ENCODE measurements at regions not wholly inside any gene's neighbourhood (a gene's known extent, or its start where the extent isn't known, plus 50 kb on each side); places are given as distances from the start of the nearest gene placed in this dataset.

- no peak overlapping the region for H3K4me3 ChIP-seq (ENCODE audit: low read depth, low read length)
- no peak overlapping the region for H3K4me2 ChIP-seq (ENCODE audit: low read length)
- H2AK5ac ChIP-seq (ENCODE audit: low read length) = no peak overlapping the region
- no peak overlapping the region for H3K4ac ChIP-seq (ENCODE audit: low read depth, low read length)
- no peak overlapping the region for H3K18ac ChIP-seq (ENCODE audit: low read length)
- no peak overlapping the region for H2BK5ac ChIP-seq (ENCODE audit: low read depth, low read length, poor library complexity)
- no peak overlapping the region for H4K12ac ChIP-seq (ENCODE audit: low read depth, low read length)
- H3K79me1 ChIP-seq (ENCODE audit: low read length) = no peaks in the 10 kb centered on the region
- H2BK120ac ChIP-seq (ENCODE audit: insufficient read depth, low read length, poor library complexity) = no peak overlapping the region
- no peaks in the 10 kb centered on the region for H3K27me3 ChIP-seq (ENCODE audit: insufficient read depth, low read length)
- H3K79me2 ChIP-seq (ENCODE audit: control insufficient read depth, insufficient read depth, low read length, poor library complexity) = no peaks in the 10 kb centered on the region
- WGBS (ENCODE audit: extremely low coverage, insufficient coverage, insufficient read length) = no CpG with 5 or more reads among the region's 12 CpGs
- H3K27ac ChIP-seq (ENCODE audit: low read depth, low read length) = no peak overlapping the region
- H3K9me3 ChIP-seq (ENCODE audit: insufficient read depth, low read depth, low read length) = no peaks in the 10 kb centered on the region
- H2AFZ ChIP-seq (ENCODE audit: insufficient read depth, low read length, poor library complexity) = no peak overlapping the region
- no peak overlapping the region for H4K91ac ChIP-seq (ENCODE audit: low read depth, low read length)
- H3K9ac ChIP-seq (ENCODE audit: low read length) = no peak overlapping the region
- H2BK12ac ChIP-seq (ENCODE audit: low read length) = no peak overlapping the region
- H3K23ac ChIP-seq (ENCODE audit: low read length) = no peak overlapping the region
- no peaks in the 10 kb centered on the region for H3K36me3 ChIP-seq (ENCODE audit: control insufficient read depth in 1 of 2, insufficient read depth in 2 of 2, low read length in 2 of 2)
- H4K8ac ChIP-seq (ENCODE audit: low read depth, low read length) = no peak overlapping the region
- H3K4me1 ChIP-seq (ENCODE audit: control insufficient read depth in 1 of 2, insufficient read depth in 2 of 2, low read length in 2 of 2) = peaks cover 3 to 6% of the 10 kb centered on the region in 2 experiments
- no peak overlapping the region for H3K14ac ChIP-seq (ENCODE audit: low read length)
- DNase-seq = no peak
These were observed 253.2 kb downstream of the SOX4 start for GRCh38 chr6:21846541-21847451.

GRCh38 chr6:21847711-21848480 is 254.3 kb downstream of the SOX4 start:
- H2BK5ac ChIP-seq (ENCODE audit: low read depth, low read length, poor library complexity) = no peak overlapping the region
- no peak overlapping the region for H2BK120ac ChIP-seq (ENCODE audit: insufficient read depth, low read length, poor library complexity)
- H3K4ac ChIP-seq (ENCODE audit: low read depth, low read length) = no peak overlapping the region
- peaks cover 3 to 6% of the 10 kb centered on the region in 2 experiments for H3K4me1 ChIP-seq (ENCODE audit: control insufficient read depth in 1 of 2, insufficient read depth in 2 of 2, low read length in 2 of 2)
- no peak overlapping the region for H3K14ac ChIP-seq (ENCODE audit: low read length)
- no peaks in the 10 kb centered on the region for H3K27me3 ChIP-seq (ENCODE audit: insufficient read depth, low read length)
- no peak overlapping the region for H3K27ac ChIP-seq (ENCODE audit: low read depth, low read length)
- H2BK12ac ChIP-seq (ENCODE audit: low read length) = no peak overlapping the region
- WGBS (ENCODE audit: extremely low coverage, insufficient coverage, insufficient read length) = no CpG with 5 or more reads among the region's 5 CpGs
- H3K4me3 ChIP-seq (ENCODE audit: low read depth, low read length) = no peak overlapping the region
- no peak overlapping the region for H4K91ac ChIP-seq (ENCODE audit: low read depth, low read length)
- no peak overlapping the region for H2AK5ac ChIP-seq (ENCODE audit: low read length)
- no peaks in the 10 kb centered on the region for H3K79me1 ChIP-seq (ENCODE audit: low read length)
- no peak overlapping the region for H3K18ac ChIP-seq (ENCODE audit: low read length)
- H4K8ac ChIP-seq (ENCODE audit: low read depth, low read length) = no peak overlapping the region
- H3K9ac ChIP-seq (ENCODE audit: low read length) = no peak overlapping the region
- no peaks in the 10 kb centered on the region for H3K9me3 ChIP-seq (ENCODE audit: insufficient read depth, low read depth, low read length)
- H2AFZ ChIP-seq (ENCODE audit: insufficient read depth, low read length, poor library complexity) = no peak overlapping the region
- no peak overlapping the region for H3K4me2 ChIP-seq (ENCODE audit: low read length)
- DNase-seq = no peak
- no peak overlapping the region for H4K12ac ChIP-seq (ENCODE audit: low read depth, low read length)
- H3K36me3 ChIP-seq (ENCODE audit: control insufficient read depth in 1 of 2, insufficient read depth in 2 of 2, low read length in 2 of 2) = no peaks in the 10 kb centered on the region
- H3K79me2 ChIP-seq (ENCODE audit: control insufficient read depth, insufficient read depth, low read length, poor library complexity) = no peaks in the 10 kb centered on the region
- no peak overlapping the region for H3K23ac ChIP-seq (ENCODE audit: low read length)

- Histone ChIP-seq H3K23ac (ENCODE audit: low read length) (no peak overlapping the region), H3K4me1 (ENCODE audit: control insufficient read depth in 1 of 2, insufficient read depth in 2 of 2, low read length in 2 of 2) (peaks cover 0 to 3% of the 10 kb centered on the region in 2 experiments), H2BK120ac (ENCODE audit: insufficient read depth, low read length, poor library complexity) (no peak overlapping the region), H3K9ac (ENCODE audit: low read length) (no peak overlapping the region), H3K4ac (ENCODE audit: low read depth, low read length) (no peak overlapping the region), H4K8ac (ENCODE audit: low read depth, low read length) (no peak overlapping the region), H3K79me2 (ENCODE audit: control insufficient read depth, insufficient read depth, low read length, poor library complexity) (no peaks in the 10 kb centered on the region), H2AK5ac (ENCODE audit: low read length) (no peak overlapping the region), H4K12ac (ENCODE audit: low read depth, low read length) (no peak overlapping the region), H3K4me2 (ENCODE audit: low read length) (no peak overlapping the region), H3K14ac (ENCODE audit: low read length) (no peak overlapping the region), H3K18ac (ENCODE audit: low read length) (no peak overlapping the region), H3K79me1 (ENCODE audit: low read length) (no peaks in the 10 kb centered on the region), H2AFZ (ENCODE audit: insufficient read depth, low read length, poor library complexity) (no peak overlapping the region), H3K4me3 (ENCODE audit: low read depth, low read length) (no peak overlapping the region), H3K36me3 (ENCODE audit: control insufficient read depth in 1 of 2, insufficient read depth in 2 of 2, low read length in 2 of 2) (no peaks in the 10 kb centered on the region), H4K91ac (ENCODE audit: low read depth, low read length) (no peak overlapping the region), H3K9me3 (ENCODE audit: insufficient read depth, low read depth, low read length) (no peaks in the 10 kb centered on the region), H2BK12ac (ENCODE audit: low read length) (no peak overlapping the region), H3K27me3 (ENCODE audit: insufficient read depth, low read length) (no peaks in the 10 kb centered on the region), H2BK5ac (ENCODE audit: low read depth, low read length, poor library complexity) (no peak overlapping the region), H3K27ac (ENCODE audit: low read depth, low read length) (no peak overlapping the region)
- peak; percentile 21 to 78 for DNase-seq
- no CpG with 5 or more reads among the region's 1 CpG for WGBS (ENCODE audit: extremely low coverage, insufficient coverage, insufficient read length)
These were observed 257.1 kb downstream of the SOX4 start for GRCh38 chr6:21850691-21851090.

- Histone ChIP-seq H3K79me1 (ENCODE audit: low read length) (no peaks in the 10 kb centered on the region), H2BK5ac (ENCODE audit: low read depth, low read length, poor library complexity) (peak overlapping the region; percentile 63), H3K9ac (ENCODE audit: low read length) (no peak overlapping the region), H3K23ac (ENCODE audit: low read length) (no peak overlapping the region), H4K91ac (ENCODE audit: low read depth, low read length) (no peak overlapping the region), H4K8ac (ENCODE audit: low read depth, low read length) (no peak overlapping the region), H3K4ac (ENCODE audit: low read depth, low read length) (no peak overlapping the region), H3K36me3 (ENCODE audit: control insufficient read depth in 1 of 2, insufficient read depth in 2 of 2, low read length in 2 of 2) (no peaks in the 10 kb centered on the region), H3K4me2 (ENCODE audit: low read length) (no peak overlapping the region), H3K14ac (ENCODE audit: low read length) (no peak overlapping the region), H3K9me3 (ENCODE audit: insufficient read depth, low read depth, low read length) (peaks cover 2% of the 10 kb centered on the region), H3K27me3 (ENCODE audit: insufficient read depth, low read length) (no peaks in the 10 kb centered on the region), H3K79me2 (ENCODE audit: control insufficient read depth, insufficient read depth, low read length, poor library complexity) (no peaks in the 10 kb centered on the region), H3K18ac (ENCODE audit: low read length) (no peak overlapping the region), H3K27ac (ENCODE audit: low read depth, low read length) (peak overlapping the region; percentile 6), H2BK120ac (ENCODE audit: insufficient read depth, low read length, poor library complexity) (no peak overlapping the region), H2AFZ (ENCODE audit: insufficient read depth, low read length, poor library complexity) (no peak overlapping the region), H3K4me1 (ENCODE audit: control insufficient read depth in 1 of 2, insufficient read depth in 2 of 2, low read length in 2 of 2) (peaks cover 0 to 4% of the 10 kb centered on the region in 2 experiments), H2BK12ac (ENCODE audit: low read length) (peak overlapping the region; percentile 96), H4K12ac (ENCODE audit: low read depth, low read length) (no peak overlapping the region), H2AK5ac (ENCODE audit: low read length) (no peak overlapping the region), H3K4me3 (ENCODE audit: low read depth, low read length) (no peak overlapping the region)
- DNase-seq = no peak
- WGBS (ENCODE audit: extremely low coverage, insufficient coverage, insufficient read length) = no CpG with 5 or more reads among the region's 6 CpGs
These were observed 262.4 kb downstream of the SOX4 start for GRCh38 chr6:21855811-21856455.

Data from trophoblast cell (in vitro differentiated cells and primary cell).